ENCODE measurements at regions not wholly inside any gene's neighbourhood (a gene's known extent, or its start where the extent isn't known, plus 50 kb on each side); places are given as distances from the start of the nearest gene placed in this dataset.

DNA sequence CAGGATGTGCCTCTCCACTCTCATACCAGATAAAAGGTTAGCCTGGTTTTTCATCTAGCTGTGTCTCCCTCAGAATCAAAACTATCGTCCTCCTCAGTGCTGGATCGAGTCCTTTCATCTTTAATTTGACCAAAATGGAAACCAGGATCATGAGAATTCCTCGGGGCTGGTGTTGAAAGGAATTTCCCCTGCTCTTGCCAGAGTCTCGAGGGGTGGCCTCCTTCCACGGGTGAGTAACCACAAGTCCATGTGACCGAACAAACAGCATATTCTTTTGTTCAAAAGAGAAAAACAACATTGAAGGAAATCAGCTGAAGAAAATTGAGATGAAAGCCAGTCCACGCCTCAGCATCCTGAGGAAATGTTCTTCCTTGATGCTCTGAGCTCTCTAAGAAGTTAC is 165.9 kb upstream of the CDYL start:
- H3K4me3 ChIP-seq = no peak overlapping the region
- H3K4me1 ChIP-seq = peaks cover 0 to 46% (median 33%) of the 10 kb centered on the region in 9 donors
- H3K36me3 ChIP-seq = no peaks in the 10 kb centered on the region
- peak in 7 of 8 donors; percentile 45 to 72 (median 51) for ATAC-seq
- DNase-seq = peak; percentile 33 to 63
- no peaks in the 10 kb centered on the region for H3K9me3 ChIP-seq
- peak overlapping the region in 2 of 10 donors; percentile 7 to 27 for H3K27ac ChIP-seq
- 15 to 23% methylated on average over 7 of the region's 7 CpGs for WGBS, 2 donors
- TF ChIP-seq, protein P1, sequence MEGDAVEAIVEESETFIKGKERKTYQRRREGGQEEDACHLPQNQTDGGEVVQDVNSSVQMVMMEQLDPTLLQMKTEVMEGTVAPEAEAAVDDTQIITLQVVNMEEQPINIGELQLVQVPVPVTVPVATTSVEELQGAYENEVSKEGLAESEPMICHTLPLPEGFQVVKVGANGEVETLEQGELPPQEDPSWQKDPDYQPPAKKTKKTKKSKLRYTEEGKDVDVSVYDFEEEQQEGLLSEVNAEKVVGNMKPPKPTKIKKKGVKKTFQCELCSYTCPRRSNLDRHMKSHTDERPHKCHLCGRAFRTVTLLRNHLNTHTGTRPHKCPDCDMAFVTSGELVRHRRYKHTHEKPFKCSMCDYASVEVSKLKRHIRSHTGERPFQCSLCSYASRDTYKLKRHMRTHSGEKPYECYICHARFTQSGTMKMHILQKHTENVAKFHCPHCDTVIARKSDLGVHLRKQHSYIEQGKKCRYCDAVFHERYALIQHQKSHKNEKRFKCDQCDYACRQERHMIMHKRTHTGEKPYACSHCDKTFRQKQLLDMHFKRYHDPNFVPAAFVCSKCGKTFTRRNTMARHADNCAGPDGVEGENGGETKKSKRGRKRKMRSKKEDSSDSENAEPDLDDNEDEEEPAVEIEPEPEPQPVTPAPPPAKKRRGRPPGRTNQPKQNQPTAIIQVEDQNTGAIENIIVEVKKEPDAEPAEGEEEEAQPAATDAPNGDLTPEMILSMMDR (IDR thresholded peaks at IDR 0.05) = no peak
- no peaks in the 10 kb centered on the region for H3K27me3 ChIP-seq
- intact Hi-C loops (cut with DNase I) = loop anchor here in 2 of 10 donors (10.0 kb wide), 2 partner anchors 145 to 255 kb away; no protein-coding TSS in a partner anchor

DNA sequence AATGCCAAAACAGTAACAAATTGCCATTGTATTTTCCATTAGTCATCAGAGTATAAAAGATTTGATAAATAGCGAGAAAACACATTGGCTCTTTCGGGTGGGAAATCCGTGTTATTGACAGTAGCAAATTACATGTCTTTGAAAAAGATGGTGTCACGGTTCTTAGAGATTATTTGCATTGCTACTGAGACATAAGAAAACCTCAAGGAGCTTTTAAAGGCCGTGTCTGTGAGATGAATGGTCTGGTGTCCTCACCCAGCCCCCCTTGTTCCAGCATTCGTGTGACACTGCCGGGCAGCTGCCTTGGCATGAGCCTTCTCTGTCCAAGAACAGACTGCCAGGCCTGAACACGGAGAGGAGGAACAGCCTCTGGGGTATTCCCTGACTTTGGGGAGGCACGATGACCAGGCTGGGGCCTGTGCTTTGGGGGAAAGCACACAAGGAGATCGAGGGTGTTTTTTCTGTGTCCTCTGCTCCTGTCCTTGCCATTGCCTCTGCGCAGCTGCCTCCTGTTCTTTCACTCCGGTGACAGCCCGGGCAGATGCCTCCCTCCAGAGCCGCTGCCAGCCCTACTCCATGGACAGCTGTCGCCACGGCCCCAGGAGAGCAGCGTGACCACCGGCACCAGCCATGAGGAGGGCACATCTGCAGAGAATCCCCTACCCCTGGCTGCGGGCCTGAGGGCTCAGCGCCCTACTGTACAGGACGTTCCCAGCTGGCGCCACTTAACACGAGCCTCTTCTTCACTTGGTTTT is 167.7 kb upstream of the CDYL start:
- WGBS, 2 donors = 85 to 92% methylated on average over 23 of the region's 23 CpGs
- DNase-seq (peak in 1 of 2 donors; percentile 17), ATAC-seq (peak in 2 of 8 donors; percentile 28 to 38)
- Histone ChIP-seq H3K27me3 (no peaks in the 10 kb centered on the region), H3K9me3 (no peaks in the 10 kb centered on the region), H3K4me3 (no peak overlapping the region), H3K27ac (no peak overlapping the region), H3K4me1 (peaks cover 0 to 46% (median 33%) of the 10 kb centered on the region in 9 donors), H3K36me3 (no peaks in the 10 kb centered on the region)
- TF ChIP-seq, protein P1 (IDR thresholded peaks at IDR 0.05) = no peak
- intact Hi-C loops (cut with DNase I) = loop anchor here in 2 of 10 donors (5.0 to 10.0 kb wide), 2 partner anchors 251 to 264 kb away; no protein-coding TSS in a partner anchor

DNA sequence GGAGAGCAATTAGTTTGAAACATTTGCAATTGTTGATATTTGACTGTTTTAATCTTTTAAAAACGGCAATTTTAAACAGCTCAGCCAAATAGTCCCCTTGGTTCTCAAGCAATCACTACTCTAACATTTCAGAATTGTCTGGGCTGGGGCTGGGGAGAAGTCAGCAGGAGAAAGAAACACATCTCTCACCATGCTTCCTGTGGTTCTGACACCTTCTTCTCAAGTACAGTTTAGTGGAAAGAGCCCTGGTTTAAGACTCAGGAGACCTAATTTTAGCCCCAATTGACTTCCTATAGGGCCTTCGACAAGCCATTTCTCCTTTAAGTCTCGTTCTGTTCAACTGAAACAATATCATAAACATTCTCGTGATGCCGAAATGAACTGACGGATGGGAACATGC is 168.4 kb upstream of the CDYL start:
- H3K27ac ChIP-seq = peak overlapping the region in 1 of 10 donors; percentile 46
- intact Hi-C loops (cut with DNase I) = loop anchor here in 2 of 10 donors (5.0 to 10.0 kb wide), 2 partner anchors 250 to 263 kb away; no protein-coding TSS in a partner anchor
- TF ChIP-seq, protein P1 (IDR thresholded peaks at IDR 0.05) = no peak

DNA sequence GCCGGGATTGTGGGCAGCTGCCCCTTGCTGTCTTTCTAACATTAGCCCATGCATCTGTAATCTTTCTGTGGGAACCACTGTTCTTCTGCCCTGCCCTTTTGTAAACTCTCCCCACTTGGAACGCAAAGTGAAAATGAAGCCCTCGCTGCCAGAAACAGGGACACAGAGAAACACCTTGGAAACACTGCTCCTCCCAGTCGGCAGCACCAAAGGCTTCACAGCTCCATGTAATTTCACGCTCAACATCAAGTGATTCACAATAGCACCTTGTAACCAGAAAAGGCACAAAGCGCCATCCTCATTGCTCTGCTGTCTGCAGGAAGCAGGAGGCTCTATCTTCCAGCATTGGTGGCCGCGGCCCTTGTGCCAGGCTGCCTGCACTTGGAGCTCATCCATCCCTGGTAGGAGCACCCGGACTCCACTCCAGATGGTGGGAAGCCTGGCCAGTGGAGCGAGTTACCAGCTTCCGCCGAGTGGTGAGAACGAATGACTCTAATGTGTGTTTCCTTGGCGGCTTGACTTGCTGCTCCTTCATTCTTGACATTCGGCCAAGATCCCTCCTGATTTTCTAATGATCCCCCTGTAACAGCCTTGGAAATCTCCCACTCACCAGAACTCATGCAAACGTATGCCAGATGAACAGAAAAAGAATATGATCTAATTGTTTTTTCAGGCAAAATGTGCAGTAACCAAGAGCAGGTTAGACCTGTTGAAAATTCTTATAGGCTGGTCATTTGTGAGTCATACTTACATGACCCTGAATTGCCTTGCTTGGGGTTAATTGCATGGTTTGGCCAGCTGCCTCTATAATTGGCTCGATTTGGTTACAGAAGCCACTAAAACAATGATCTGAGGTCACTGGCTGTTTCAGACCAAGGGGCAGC is 169.1 kb upstream of the CDYL start:
- peak in 1 of 2 donors; percentile 29 for DNase-seq
- TF ChIP-seq, protein P1 (IDR thresholded peaks at IDR 0.05) = no peak

More for the DNA sequence above, 168.4 kb upstream of the CDYL start:
- peaks cover 0 to 46% (median 30%) of the 10 kb centered on the region in 9 donors for H3K4me1 ChIP-seq
- ATAC-seq (no peak), DNase-seq (no peak)
- 84 to 86% methylated on average over 6 of the region's 6 CpGs for WGBS, 2 donors
- no peaks in the 10 kb centered on the region for H3K9me3 ChIP-seq
- H3K36me3 ChIP-seq = no peaks in the 10 kb centered on the region
- H3K4me3 ChIP-seq = no peak overlapping the region
- H3K27me3 ChIP-seq = no peaks in the 10 kb centered on the region

More for the DNA sequence above, 169.1 kb upstream of the CDYL start:
- peak in 3 of 8 donors; percentile 12 to 59 (median 22) for ATAC-seq
- intact Hi-C loops (cut with DNase I) = loop anchor here in 2 of 10 donors (5.0 to 10.0 kb wide), 2 partner anchors 250 to 262 kb away; no protein-coding TSS in a partner anchor
- Histone ChIP-seq H3K4me3 (no peak overlapping the region), H3K36me3 (no peaks in the 10 kb centered on the region), H3K27me3 (no peaks in the 10 kb centered on the region), H3K27ac (no peak overlapping the region), H3K4me1 (peaks cover 0 to 42% (median 23%) of the 10 kb centered on the region in 9 donors), H3K9me3 (no peaks in the 10 kb centered on the region)
- WGBS, 2 donors = 60 to 72% methylated on average over 17 of the region's 17 CpGs

Data from heart right ventricle (tissue), 16 donors.